Activated T-helper 17 cell treated with anti-CD3 and anti-CD28 coated beads, Interleukin-2, amount 50 U/mL, for 72 hours (primary cell): ENCODE measurements at regions not wholly inside any gene's neighbourhood (a gene's known extent, or its start where the extent isn't known, plus 50 kb on each side); places are given as distances from the start of the nearest gene placed in this dataset.
"Not testable (repeated sequence)": the region's sequence is repeated elsewhere in the genome, so short reads cannot be mapped to it uniquely, and the experiment has no call there.

Experiments used
- ATAC-seq: fragments of 150-1000 bp; cut with Tn5 transposase; replicated peaks from 2 replicates; pipeline ENCODE4 v1.10.0; 2021; ENCODE audit warnings: mild to moderate bottlenecking, moderate library complexity
- H3K27ac Mint-ChIP-seq: one replicate; pipeline ENCODE4 v1.8.0; 2022; ENCODE audit warnings: mixed read lengths
- H3K27me3 Mint-ChIP-seq: one replicate; pipeline ENCODE4 v1.8.0; 2022; ENCODE audit warnings: mixed read lengths
- H3K36me3 Mint-ChIP-seq: one replicate; pipeline ENCODE4 v1.8.0; 2022; ENCODE audit warnings: low read depth, mild to moderate bottlenecking, mixed read lengths
- H3K4me1 Mint-ChIP-seq: one replicate; pipeline ENCODE4 v1.8.0; 2022; ENCODE audit warnings: mixed read lengths
- H3K4me3 Mint-ChIP-seq: one replicate; pipeline ENCODE4 v1.8.0; 2022; ENCODE audit warnings: mild to moderate bottlenecking, mixed read lengths
- H3K9me3 Mint-ChIP-seq: one replicate; pipeline ENCODE4 v1.8.0; 2022; ENCODE audit warnings: mixed read lengths

DNA sequence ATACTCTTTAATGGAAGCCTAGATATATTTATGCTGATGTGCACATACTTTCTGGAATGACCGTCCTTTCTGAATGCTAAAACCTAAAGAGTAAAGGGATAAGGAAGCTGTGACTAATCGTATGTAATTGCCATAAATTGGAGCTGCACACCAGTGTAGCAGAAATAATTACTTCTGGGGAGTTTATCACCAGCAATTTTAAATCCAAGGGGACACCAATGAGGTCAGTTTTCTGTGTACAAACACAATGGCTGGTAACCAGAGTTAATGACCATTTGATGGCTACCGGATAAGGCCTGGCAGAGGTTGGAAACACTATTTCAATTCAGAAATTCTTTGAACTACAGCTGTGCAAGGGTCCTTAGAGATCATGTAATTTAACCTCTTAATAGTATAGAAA lies 670.1 kb downstream of the REEP3 start:
- Mint-ChIP-seq H3K4me1 (no peaks in the 10 kb centered on the region), H3K27me3 (no peaks in the 10 kb centered on the region), H3K27ac (no peak overlapping the region), H3K9me3 (no peaks in the 10 kb centered on the region), H3K36me3 (no peaks in the 10 kb centered on the region), H3K4me3 (no peak overlapping the region)
- ATAC-seq: no peak

DNA sequence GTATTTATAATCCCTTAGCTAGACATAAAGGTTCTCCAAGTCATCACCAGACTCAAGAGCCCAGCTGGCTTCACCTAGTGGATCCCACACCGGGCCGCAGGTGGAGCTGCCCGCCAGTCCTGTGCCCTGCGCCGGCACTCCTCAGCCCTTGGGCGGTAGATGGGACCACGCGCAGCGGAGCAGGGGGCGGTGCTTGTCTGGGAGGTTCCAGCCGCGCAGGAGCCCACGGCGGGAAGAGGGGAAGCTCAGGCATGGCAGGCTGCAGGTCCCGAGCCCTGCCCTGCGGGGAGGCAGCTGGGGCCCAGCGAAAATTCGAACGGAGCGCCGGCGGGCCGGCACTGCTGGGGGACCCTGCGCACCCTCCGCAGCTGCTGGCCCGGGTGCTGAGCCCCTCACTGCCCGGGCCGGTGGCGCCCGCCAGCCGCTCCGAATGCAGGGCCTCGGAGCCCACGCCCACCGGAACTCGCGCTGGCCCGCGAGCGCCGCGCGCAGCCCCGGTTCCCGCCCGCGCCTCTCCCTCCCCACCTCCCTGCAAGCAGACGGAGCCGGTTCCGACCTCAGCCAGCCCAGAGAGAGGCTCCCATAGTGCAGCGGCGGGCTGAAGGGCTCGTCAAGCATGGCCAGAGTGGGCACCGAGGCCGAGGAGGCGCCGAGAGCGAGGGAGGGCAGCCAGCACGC lies 675.6 kb downstream of the REEP3 start:
- no peaks in the 10 kb centered on the region for H3K27me3 Mint-ChIP-seq
- no peak overlapping the region for H3K4me3 Mint-ChIP-seq
- no peaks in the 10 kb centered on the region for H3K9me3 Mint-ChIP-seq
- no peak for ATAC-seq
- no peak overlapping the region for H3K27ac Mint-ChIP-seq
- no peaks in the 10 kb centered on the region for H3K36me3 Mint-ChIP-seq
- H3K4me1 Mint-ChIP-seq: no peaks in the 10 kb centered on the region

DNA sequence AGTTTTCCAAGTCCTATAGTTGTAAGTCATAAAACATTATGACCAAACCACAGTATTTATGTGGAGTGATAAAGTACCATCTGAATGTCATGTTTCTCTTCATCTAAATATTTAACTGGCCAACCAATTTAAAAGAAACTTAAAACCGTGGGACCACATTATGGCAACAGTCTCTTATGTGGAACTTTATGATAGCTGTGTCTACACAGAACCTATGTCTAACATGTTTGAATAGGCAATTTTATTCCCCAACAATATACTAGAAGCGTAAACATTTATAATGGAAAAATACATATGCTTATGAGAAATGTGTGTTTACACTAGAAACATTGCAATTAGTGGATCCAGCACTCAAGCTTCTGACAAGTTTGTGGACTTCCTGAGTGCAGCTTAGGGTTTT lies 680.7 kb downstream of the REEP3 start:
- H3K27me3 Mint-ChIP-seq: no peaks in the 10 kb centered on the region
- H3K9me3 Mint-ChIP-seq: no peaks in the 10 kb centered on the region
- no peaks in the 10 kb centered on the region for H3K4me1 Mint-ChIP-seq
- ATAC-seq: no peak
- no peak overlapping the region for H3K27ac Mint-ChIP-seq
- H3K4me3 Mint-ChIP-seq: no peak overlapping the region
- H3K36me3 Mint-ChIP-seq: no peaks in the 10 kb centered on the region

DNA sequence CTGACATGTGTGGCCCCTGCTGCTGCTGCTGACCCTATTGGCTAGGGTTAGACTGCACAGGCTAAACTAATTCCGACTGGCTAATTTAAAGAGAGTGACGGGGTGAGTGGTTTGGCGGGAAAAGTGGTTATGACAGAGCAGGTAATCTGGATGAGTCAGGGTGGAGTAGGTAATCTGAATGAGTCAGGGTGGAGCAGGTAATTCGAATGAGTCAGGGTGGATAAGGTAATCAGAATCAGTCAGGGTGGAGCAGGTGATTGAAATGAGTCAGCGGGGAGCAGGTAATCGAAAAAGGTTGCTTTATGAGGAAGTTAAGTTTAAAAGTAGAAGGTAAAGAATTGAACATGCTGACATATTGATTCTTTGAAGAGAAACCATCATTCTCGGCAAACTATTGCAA lies 683.3 kb downstream of the REEP3 start:
- not testable (repeated sequence) for H3K9me3 Mint-ChIP-seq, H3K4me3 Mint-ChIP-seq, H3K27me3 Mint-ChIP-seq, H3K27ac Mint-ChIP-seq, H3K4me1 Mint-ChIP-seq, ATAC-seq, H3K36me3 Mint-ChIP-seq

DNA sequence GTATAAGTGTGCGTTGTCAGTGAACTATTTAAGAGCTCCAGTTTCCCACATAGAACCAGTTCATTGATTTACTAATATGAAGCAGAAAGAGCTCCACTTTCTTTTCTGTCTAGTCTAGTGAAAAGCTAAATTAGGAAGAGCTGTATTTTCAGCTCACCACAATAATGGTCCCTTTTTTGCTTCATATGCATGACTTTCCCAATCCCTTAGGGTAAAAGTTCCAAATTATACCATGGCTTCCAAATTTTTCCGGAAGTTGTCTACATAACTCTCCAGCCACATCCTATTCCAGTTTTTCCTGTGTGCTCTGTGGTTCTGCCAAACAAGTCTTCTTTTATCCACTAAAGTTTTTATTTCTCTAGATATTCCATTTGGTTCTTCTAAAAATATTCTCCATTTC lies 685.2 kb downstream of the REEP3 start:
- Mint-ChIP-seq H3K4me3 (no peak overlapping the region), H3K4me1 (no peaks in the 10 kb centered on the region), H3K9me3 (no peaks in the 10 kb centered on the region), H3K36me3 (no peaks in the 10 kb centered on the region), H3K27me3 (no peaks in the 10 kb centered on the region), H3K27ac (no peak overlapping the region)
- ATAC-seq: no peak

DNA sequence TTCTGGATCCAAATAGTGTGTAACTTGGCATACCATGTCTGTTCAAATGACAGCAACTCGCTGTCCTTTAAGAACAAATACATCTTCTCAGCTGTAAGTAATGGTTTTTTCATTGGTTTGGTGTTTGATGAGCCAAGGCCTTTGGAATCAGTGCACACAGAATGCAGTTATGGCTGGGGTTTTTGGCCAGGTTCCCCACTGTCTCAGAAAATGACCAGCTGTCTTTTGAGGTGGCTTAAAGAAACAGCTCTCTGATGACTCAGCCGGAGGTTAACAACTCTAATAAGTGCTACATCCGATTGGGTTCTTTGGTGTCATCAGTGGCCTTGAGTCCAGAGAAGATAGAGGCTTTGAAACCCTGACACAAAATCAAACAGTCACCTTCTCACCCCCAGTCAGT lies 688.4 kb downstream of the REEP3 start:
- Mint-ChIP-seq H3K9me3 (no peaks in the 10 kb centered on the region), H3K27ac (no peak overlapping the region), H3K4me1 (no peaks in the 10 kb centered on the region), H3K4me3 (no peak overlapping the region), H3K27me3 (no peaks in the 10 kb centered on the region), H3K36me3 (no peaks in the 10 kb centered on the region)
- ATAC-seq: no peak

DNA sequence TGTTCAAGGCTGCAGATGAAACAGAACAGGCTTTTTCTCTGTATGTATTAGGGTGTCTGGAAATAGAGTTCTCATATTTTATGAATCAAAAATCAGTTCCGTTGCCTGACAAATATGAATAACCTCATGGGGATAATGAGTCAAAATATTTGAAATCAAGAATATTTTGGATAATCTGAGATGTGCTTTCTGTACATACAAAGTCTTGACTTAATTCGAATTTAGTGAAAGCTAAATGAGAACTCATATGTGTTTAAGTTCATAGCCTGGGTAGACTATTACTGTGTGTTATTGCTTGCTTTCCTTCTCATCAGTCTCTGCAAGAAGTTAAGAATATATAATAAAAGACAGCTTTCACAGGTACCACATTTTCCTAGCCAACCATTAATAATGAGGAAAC lies 689.0 kb downstream of the REEP3 start:
- H3K27me3 Mint-ChIP-seq: no peaks in the 10 kb centered on the region
- no peak overlapping the region for H3K4me3 Mint-ChIP-seq
- no peaks in the 10 kb centered on the region for H3K9me3 Mint-ChIP-seq
- no peaks in the 10 kb centered on the region for H3K4me1 Mint-ChIP-seq
- no peak overlapping the region for H3K27ac Mint-ChIP-seq
- no peak for ATAC-seq
- H3K36me3 Mint-ChIP-seq: no peaks in the 10 kb centered on the region

DNA sequence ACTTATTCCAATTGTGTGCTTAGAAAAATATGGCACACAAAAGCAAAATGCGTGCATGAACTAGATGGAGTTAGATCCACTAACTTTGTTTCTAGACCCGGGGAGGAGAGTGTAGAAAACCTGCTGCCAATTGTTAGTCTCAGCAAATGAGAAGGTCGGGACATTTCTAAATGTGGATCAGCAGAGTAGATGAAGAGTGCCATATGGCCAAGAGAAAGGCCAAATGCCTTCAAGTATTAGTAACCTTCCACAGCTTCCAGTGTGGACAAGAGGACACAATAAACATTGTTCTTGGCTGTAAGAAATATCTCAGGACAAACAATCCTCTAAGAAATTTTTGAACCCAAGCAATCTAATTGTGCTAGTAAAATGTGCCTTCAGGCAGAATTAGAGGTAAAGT lies 690.3 kb downstream of the REEP3 start:
- no peaks in the 10 kb centered on the region for H3K4me1 Mint-ChIP-seq
- no peaks in the 10 kb centered on the region for H3K27me3 Mint-ChIP-seq
- H3K9me3 Mint-ChIP-seq: no peaks in the 10 kb centered on the region
- no peak overlapping the region for H3K4me3 Mint-ChIP-seq
- ATAC-seq: no peak
- no peak overlapping the region for H3K27ac Mint-ChIP-seq
- H3K36me3 Mint-ChIP-seq: no peaks in the 10 kb centered on the region

DNA sequence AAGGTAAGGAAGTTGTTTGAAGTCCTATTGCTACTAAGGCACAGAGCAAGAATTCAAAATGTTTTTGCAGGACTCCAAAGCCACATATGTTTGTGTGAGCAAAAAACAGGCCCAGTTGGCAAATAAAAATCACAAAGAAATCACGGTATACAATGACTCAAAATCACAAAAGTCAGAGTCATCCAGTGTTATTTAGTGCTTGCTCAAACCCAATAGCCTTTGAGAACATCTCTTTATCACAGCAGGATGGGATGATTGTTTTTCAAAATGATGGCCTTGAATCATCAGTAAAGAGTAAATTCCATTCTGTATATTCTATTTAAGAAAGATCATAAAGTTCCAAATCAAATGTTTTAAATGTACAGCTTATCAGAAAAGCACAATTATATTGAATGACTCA lies 693.9 kb downstream of the REEP3 start:
- no peaks in the 10 kb centered on the region for H3K36me3 Mint-ChIP-seq
- no peaks in the 10 kb centered on the region for H3K4me1 Mint-ChIP-seq
- ATAC-seq: no peak
- no peak overlapping the region for H3K27ac Mint-ChIP-seq
- H3K27me3 Mint-ChIP-seq: no peaks in the 10 kb centered on the region
- peaks cover 3% of the 10 kb centered on the region for H3K9me3 Mint-ChIP-seq
- H3K4me3 Mint-ChIP-seq: no peak overlapping the region

DNA sequence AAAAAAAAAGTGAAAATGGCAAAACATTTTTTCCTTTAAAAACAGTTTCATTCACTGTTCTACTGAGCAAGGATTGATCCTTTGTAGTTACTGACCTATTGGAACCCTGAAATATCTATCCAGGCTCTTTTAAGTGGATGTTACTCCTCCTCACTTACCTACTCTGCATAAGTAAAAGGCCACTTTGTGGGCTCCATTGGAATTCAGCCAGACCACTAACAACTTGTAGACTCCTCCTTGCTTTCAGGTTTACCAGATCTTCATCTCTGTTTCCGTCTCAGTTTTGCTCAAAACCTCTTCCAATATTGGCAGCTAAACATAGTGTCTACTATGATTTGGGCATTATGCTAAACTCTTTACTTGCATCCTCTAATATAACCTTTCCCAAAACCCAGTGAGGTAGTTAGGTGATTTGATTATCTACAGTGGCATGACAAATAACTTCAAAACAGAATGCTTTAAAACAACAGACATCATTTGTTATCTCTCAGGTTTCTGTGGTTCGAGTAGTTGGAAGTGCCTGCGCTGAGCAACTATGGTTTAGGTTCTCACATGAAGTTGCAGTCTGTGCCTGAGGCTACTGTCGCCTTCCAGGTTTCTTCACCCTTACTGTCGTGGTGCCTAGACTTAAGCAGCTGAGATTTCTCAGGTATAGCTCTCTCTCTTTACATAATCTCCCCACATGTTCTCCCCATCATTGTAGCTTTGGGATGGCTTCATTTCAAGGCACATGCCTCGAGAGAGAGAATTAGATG lies 698.2 kb downstream of the REEP3 start:
- H3K27me3 Mint-ChIP-seq: no peaks in the 10 kb centered on the region
- H3K9me3 Mint-ChIP-seq: peaks cover 13% of the 10 kb centered on the region
- no peak overlapping the region for H3K27ac Mint-ChIP-seq
- no peak overlapping the region for H3K4me3 Mint-ChIP-seq
- H3K4me1 Mint-ChIP-seq: no peaks in the 10 kb centered on the region
- H3K36me3 Mint-ChIP-seq: no peaks in the 10 kb centered on the region
- ATAC-seq: no peak

DNA sequence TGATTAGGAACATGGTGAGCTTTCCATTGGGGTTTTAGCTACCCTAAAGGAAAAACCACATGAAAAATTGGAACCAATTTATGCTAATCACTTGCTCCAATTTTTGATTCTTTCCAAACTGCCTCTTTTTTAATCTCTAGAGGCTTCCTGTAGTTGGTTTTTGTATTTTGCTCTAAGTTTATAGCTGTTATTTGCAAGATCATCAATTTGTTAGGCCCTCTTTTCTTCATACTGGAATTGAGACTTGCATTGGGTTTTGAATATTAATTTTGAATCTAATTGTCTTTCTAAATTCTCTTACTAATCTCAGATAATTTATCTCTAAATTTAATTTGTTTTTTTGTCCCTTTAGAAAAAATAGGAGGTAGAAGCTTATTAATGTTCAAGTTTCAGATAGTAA lies 713.3 kb downstream of the REEP3 start:
- Mint-ChIP-seq H3K36me3 (no peaks in the 10 kb centered on the region), H3K4me3 (no peak overlapping the region), H3K27me3 (no peaks in the 10 kb centered on the region), H3K4me1 (no peaks in the 10 kb centered on the region), H3K9me3 (no peaks in the 10 kb centered on the region), H3K27ac (no peak overlapping the region)
- no peak for ATAC-seq

DNA sequence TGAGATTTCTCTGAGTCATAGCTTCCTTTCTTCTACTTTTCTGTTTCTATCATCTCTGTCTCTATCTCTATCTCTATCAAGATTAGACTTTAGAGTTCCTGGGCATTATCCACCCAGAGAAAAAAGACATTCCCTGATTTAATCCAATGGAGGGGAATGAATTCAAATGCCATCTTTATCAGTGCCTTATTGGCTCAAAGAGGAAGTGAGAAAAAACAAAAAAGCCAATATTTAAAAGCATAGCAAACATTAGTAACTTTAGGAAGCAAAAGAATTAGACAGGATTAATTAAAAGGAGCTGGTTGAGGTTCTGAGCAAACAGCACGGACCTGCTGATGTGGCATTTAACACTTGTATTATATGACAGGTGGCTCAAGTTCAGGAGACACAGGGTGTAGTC lies 736.5 kb downstream of the REEP3 start:
- no peak for ATAC-seq
- Mint-ChIP-seq H3K4me1 (no peaks in the 10 kb centered on the region), H3K36me3 (no peaks in the 10 kb centered on the region), H3K9me3 (no peaks in the 10 kb centered on the region), H3K4me3 (no peak overlapping the region), H3K27me3 (no peaks in the 10 kb centered on the region), H3K27ac (no peak overlapping the region)

DNA sequence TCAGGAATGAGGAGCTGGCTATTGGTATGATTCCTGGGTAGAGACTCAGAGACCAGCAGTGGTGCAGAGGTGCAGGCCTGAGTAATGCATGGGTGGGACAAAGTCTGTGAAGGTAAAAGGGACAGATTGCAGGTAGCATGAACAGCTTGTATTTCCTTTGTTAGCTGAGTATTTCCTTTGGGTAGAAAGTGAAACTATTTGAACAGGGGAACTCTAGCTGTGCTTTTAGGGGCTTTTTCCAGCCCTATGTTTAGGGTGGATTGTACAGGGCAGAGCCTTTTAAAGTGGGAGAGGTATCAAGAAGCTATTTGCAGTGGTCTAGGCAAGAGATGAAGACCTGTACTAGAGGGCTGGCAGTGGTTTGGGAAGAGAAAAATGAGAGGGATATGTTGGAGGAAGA lies 739.9 kb downstream of the REEP3 start:
- H3K27ac Mint-ChIP-seq: no peak overlapping the region
- H3K27me3 Mint-ChIP-seq: no peaks in the 10 kb centered on the region
- no peaks in the 10 kb centered on the region for H3K9me3 Mint-ChIP-seq
- ATAC-seq: no peak
- H3K4me1 Mint-ChIP-seq: no peaks in the 10 kb centered on the region
- H3K4me3 Mint-ChIP-seq: no peak overlapping the region
- H3K36me3 Mint-ChIP-seq: no peaks in the 10 kb centered on the region

DNA sequence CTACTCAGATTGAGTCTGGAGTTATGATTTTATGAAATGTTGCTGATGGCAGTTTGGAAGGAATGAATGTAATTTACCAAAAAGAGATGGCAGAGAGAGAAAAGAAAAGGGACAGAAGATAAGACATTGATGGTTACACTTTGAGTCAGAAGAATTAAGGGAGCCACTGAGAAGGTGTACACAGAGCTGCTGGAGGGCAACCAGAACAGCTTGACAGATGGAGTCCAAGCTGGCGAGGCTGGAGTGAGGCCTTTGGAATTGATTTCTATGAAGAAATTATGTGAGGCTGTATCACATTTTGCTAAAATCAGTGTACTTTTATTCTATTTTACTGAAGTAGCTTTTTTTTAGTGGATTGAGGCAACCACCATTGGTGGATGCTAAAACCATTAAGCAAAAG lies 740.5 kb downstream of the REEP3 start:
- no peaks in the 10 kb centered on the region for H3K9me3 Mint-ChIP-seq
- H3K27me3 Mint-ChIP-seq: no peaks in the 10 kb centered on the region
- H3K36me3 Mint-ChIP-seq: no peaks in the 10 kb centered on the region
- H3K4me1 Mint-ChIP-seq: no peaks in the 10 kb centered on the region
- H3K27ac Mint-ChIP-seq: no peak overlapping the region
- no peak for ATAC-seq
- H3K4me3 Mint-ChIP-seq: no peak overlapping the region

DNA sequence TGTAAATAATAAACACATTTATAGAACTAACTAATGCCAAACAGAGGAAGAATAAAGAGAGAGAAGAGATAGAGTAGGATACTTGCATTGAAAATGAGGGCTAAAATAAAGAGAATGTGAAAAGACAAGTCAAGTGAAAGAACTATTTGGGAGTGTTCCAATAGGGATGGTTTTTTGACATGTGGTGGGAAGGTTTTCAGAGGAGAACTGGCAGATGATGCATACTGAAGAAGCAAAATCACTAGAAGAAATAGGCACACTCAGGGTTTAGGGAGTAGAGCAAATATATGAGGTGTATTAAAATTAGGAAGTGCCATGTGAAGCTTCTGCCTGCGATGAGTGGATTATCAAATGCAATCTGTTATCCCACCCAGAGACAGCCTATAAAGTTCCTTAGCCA lies 744.8 kb downstream of the REEP3 start:
- H3K4me3 Mint-ChIP-seq: no peak overlapping the region
- H3K36me3 Mint-ChIP-seq: no peaks in the 10 kb centered on the region
- ATAC-seq: no peak
- no peaks in the 10 kb centered on the region for H3K4me1 Mint-ChIP-seq
- H3K27ac Mint-ChIP-seq: no peak overlapping the region
- H3K27me3 Mint-ChIP-seq: no peaks in the 10 kb centered on the region
- H3K9me3 Mint-ChIP-seq: no peaks in the 10 kb centered on the region
